HCT116 (cell line): ENCODE measurements at regions not wholly inside any gene's neighbourhood (a gene's known extent, or its start where the extent isn't known, plus 50 kb on each side); places are given as distances from the start of the nearest gene placed in this dataset.

Experiments
- ATAC-seq: fragments of 200-7000 bp; cut with Tn5 transposase; 2 replicates; pipeline ENCODE4 v1.9.1; 2020; ENCODE audit warnings: mild to moderate bottlenecking, moderate library complexity
- BruUV-seq: library from RNA; stranded (reverse); fragments of 400-500 nt; replicated peaks from 2 replicates; lab custom pipeline; 2021; lab: Mats Ljungman, UMichigan
- CTCF ChIA-PET: fragments of 300-600 bp; sonication (Branson Sonifier 250); formaldehyde crosslinking; loops from one replicate; lab custom pipeline; 2021; ENCODE audit warnings: antibody characterized with exemption; lab: Charles Lee
- POLR2A ChIA-PET: fragments of 300-600, 350-600 bp; sonication (Branson Sonifier 250); formaldehyde crosslinking; loops from one replicate; lab custom pipeline; 2021; ENCODE audit warnings: antibody characterized with exemption; lab: Charles Lee
- RAD21 ChIA-PET, 2 experiments: fragments of 300-600 bp; sonication (Branson Sonifier 250); formaldehyde crosslinking; loops; one replicate each; lab custom pipeline; 2023; ENCODE audit warnings: low total read pairs in 2 of 2; ENCODE audit not compliant: uncharacterized antibody in 2 of 2, unreplicated experiment in 2 of 2, low non-redundant PET in 1 of 2; lab: Charles Lee
- DNase-seq: peaks from one replicate; pipeline ENCODE4 v3.0.0-alpha.2; 2010; ENCODE audit warnings: low read depth, low spot score
- H2AFZ ChIP-seq: fragments of 200-600 bp; shearing (Covaris generic), sonication (generic); 2 replicates; pipeline ENCODE4 v1.6.1; 2017; ENCODE audit warnings: low read depth, mixed run types, mixed read lengths, antibody characterized with exemption, low read length; ENCODE audit not compliant: poor library complexity, severe bottlenecking
- H3K27ac ChIP-seq: 2 replicates; pipeline ENCODE4 v1.5.1; 2012; ENCODE audit warnings: low read depth, low read length
- H3K27me3 ChIP-seq: fragments of 200-600 bp; sonication (generic); 2 replicates; pipeline ENCODE4 v1.6.1; 2016; ENCODE audit warnings: mixed run types, low read length, mixed read lengths; ENCODE audit not compliant: insufficient read depth
- H3K36me3 ChIP-seq, 2 experiments: fragments of 200-500 bp in 1 of 2; fragments of 200-600 bp in 1 of 2; sonication (Bioruptor generic) in 1 of 2; sonication (generic) in 1 of 2; 2 replicates each; pipeline versions ENCODE4 v1.5.1 to v1.6.1; 2014 to 2016; ENCODE audit warnings: low read length in 2 of 2, inconsistent platforms in 1 of 2, mixed read lengths in 1 of 2, mixed run types in 1 of 2; ENCODE audit not compliant: insufficient read depth in 2 of 2, control insufficient read depth in 1 of 2
- H3K4me1 ChIP-seq, 2 experiments: fragments of 200-600 bp in 1 of 2; sonication (generic) in 1 of 2; 2 replicates each; pipeline versions ENCODE4 v1.5.1 to v1.6.1; 2012 to 2017; ENCODE audit warnings: low read length in 2 of 2, inconsistent platforms in 1 of 2, mild to moderate bottlenecking in 1 of 2, mixed read lengths in 1 of 2, mixed run types in 1 of 2, moderate library complexity in 1 of 2; ENCODE audit not compliant: insufficient read depth in 2 of 2, control insufficient read depth in 1 of 2
- H3K4me2 ChIP-seq: fragments of 200-600 bp; sonication (generic); 2 replicates; pipeline ENCODE4 v1.6.1; 2017; ENCODE audit warnings: mixed run types, low read length, mixed read lengths
- H3K4me3 ChIP-seq, 2 experiments: fragments of 200-600 bp in 1 of 2; sonication (generic) in 1 of 2; replicated peaks in 1 of 2; 2 replicates each; pipeline ENCODE4 v1.5.1; 2011 to 2016; ENCODE audit warnings: low read length in 2 of 2, control low read depth in 1 of 2, low read depth in 1 of 2, mild to moderate bottlenecking in 1 of 2, mixed read lengths in 1 of 2, mixed run types in 1 of 2
- H3K79me2 ChIP-seq: fragments of 200-600 bp; sonication (generic); 2 replicates; pipeline ENCODE4 v1.6.1; 2017; ENCODE audit warnings: mild to moderate bottlenecking, mixed run types, low read length, moderate library complexity, mixed read lengths; ENCODE audit not compliant: insufficient read depth
- H3K9ac ChIP-seq: fragments of 200-600 bp; sonication (generic); 2 replicates; pipeline ENCODE4 v1.6.1; 2016; ENCODE audit warnings: low read length, mixed read lengths
- H3K9me2 ChIP-seq: fragments of 200-600 bp; sonication (generic), shearing (Covaris generic); 2 replicates; pipeline ENCODE4 v1.6.1; 2017; ENCODE audit warnings: mixed run types, mild to moderate bottlenecking, moderate library complexity; ENCODE audit not compliant: insufficient read depth
- H3K9me3 ChIP-seq, 2 experiments: fragments of 200-500 bp in 1 of 2; fragments of 200-600 bp in 1 of 2; sonication (Bioruptor generic) in 1 of 2; sonication (generic) in 1 of 2; 2 replicates each; pipeline ENCODE4 v1.6.1; 2014 to 2017; ENCODE audit warnings: low read length in 2 of 2, mixed read lengths in 2 of 2, inconsistent platforms in 1 of 2, low read depth in 1 of 2, mild to moderate bottlenecking in 1 of 2, mixed run types in 1 of 2, moderate library complexity in 1 of 2; ENCODE audit not compliant: control insufficient read depth in 1 of 2, insufficient read depth in 1 of 2
- H4K20me1 ChIP-seq: fragments of 200-600 bp; sonication (generic), shearing (Covaris generic); 2 replicates; pipeline ENCODE4 v1.6.1; 2017; ENCODE audit warnings: mixed run types, mild to moderate bottlenecking, moderate library complexity; ENCODE audit not compliant: insufficient read depth
- ATF3 ChIP-seq: IDR thresholded peaks from 2 replicates; pipeline ENCODE4 v1.6.1; 2012
- CBX3 ChIP-seq: IDR thresholded peaks from 2 replicates; pipeline ENCODE4 v1.6.1; 2012; ENCODE audit warnings: low read depth
- CEBPB ChIP-seq: IDR thresholded peaks from 2 replicates; pipeline ENCODE4 v1.6.1; 2012; ENCODE audit warnings: low read depth
- CTCF ChIP-seq, 3 experiments: fragments of 200-600 bp in 1 of 3; sonication (generic) in 1 of 3; IDR thresholded peaks in 2 of 3; conservative IDR thresholded peaks in 1 of 3; 2 replicates each; pipeline ENCODE4 v1.5.1; 2012 to 2017; ENCODE audit warnings: low read depth in 2 of 3, low read length in 2 of 3, antibody characterized with exemption in 1 of 3, borderline replicate concordance in 1 of 3, control low read depth in 1 of 3, mild to moderate bottlenecking in 1 of 3, mixed read lengths in 1 of 3, mixed run types in 1 of 3, moderate library complexity in 1 of 3; ENCODE audit not compliant: insufficient read depth in 1 of 3
- EGR1 ChIP-seq: IDR thresholded peaks from 2 replicates; pipeline ENCODE4 v1.6.1; 2012; ENCODE audit warnings: low read depth
- ELF1 ChIP-seq: IDR thresholded peaks from 2 replicates; pipeline ENCODE4 v1.6.1; 2012; ENCODE audit warnings: low read depth, borderline replicate concordance
- EZH2 ChIP-seq: fragments of 200-600 bp; sonication (generic); IDR thresholded peaks from 2 replicates; pipeline ENCODE4 v1.6.1; 2017; ENCODE audit warnings: antibody characterized with exemption, mixed run types
- EZH2phosphoT487 ChIP-seq: fragments of 200-600 bp; IDR thresholded peaks from 2 replicates; pipeline ENCODE4 v1.6.1; 2018; ENCODE audit warnings: antibody characterized with exemption, borderline replicate concordance
- FOSL1 ChIP-seq: IDR thresholded peaks from 2 replicates; pipeline ENCODE4 v1.6.1; 2012; ENCODE audit warnings: low read depth
- JUND ChIP-seq: IDR thresholded peaks from 2 replicates; pipeline ENCODE4 v1.6.1; 2012
- MAX ChIP-seq: IDR thresholded peaks from 2 replicates; pipeline ENCODE4 v1.6.1; 2012
- POLR2A ChIP-seq: IDR thresholded peaks from 2 replicates; pipeline ENCODE4 v1.7.0; 2011; ENCODE audit warnings: borderline replicate concordance; ENCODE audit not compliant: insufficient read depth, insufficient read length; ENCODE audit errors: extremely low read depth
- POLR2AphosphoS5 ChIP-seq: IDR thresholded peaks from 2 replicates; pipeline ENCODE4 v1.6.1; 2011; ENCODE audit warnings: mild to moderate bottlenecking, low read depth, low read length, moderate library complexity
- RAD21 ChIP-seq: IDR thresholded peaks from 2 replicates; pipeline ENCODE4 v1.6.1; 2012; ENCODE audit warnings: low read depth, mild to moderate bottlenecking
- SIN3A ChIP-seq: IDR thresholded peaks from 2 replicates; pipeline ENCODE4 v1.6.1; 2012; ENCODE audit warnings: low read depth
- TCF7L2 ChIP-seq: IDR thresholded peaks from 2 replicates; pipeline ENCODE4 v1.7.0; 2011; ENCODE audit warnings: borderline replicate concordance, inconsistent platforms; ENCODE audit not compliant: insufficient read depth, insufficient read length; ENCODE audit errors: extremely low read depth
- YY1 ChIP-seq: IDR thresholded peaks from 2 replicates; pipeline ENCODE4 v1.6.1; 2011; ENCODE audit warnings: low read length, low read depth, moderate library complexity, mild to moderate bottlenecking; ENCODE audit not compliant: insufficient replicate concordance; ENCODE audit errors: extremely low read depth
- ZNF274 ChIP-seq: fragments of 200-500 bp; sonication (Bioruptor generic); IDR thresholded peaks from 2 replicates; pipeline ENCODE4 v1.6.1; 2014; ENCODE audit warnings: mild to moderate bottlenecking, low read depth, low read length, inconsistent platforms
- intact Hi-C: fragments of 100-400 bp; cut with micrococcal nuclease; formaldehyde crosslinking; loops from 2 replicates; pipeline ENCODE4 v1.10.0; 2022
- TF ChIP-seq, protein P1 (sequence below): IDR thresholded peaks from 2 replicates; pipeline ENCODE4 v1.6.1; 2012; ENCODE audit warnings: low read depth

- H2AFZ ChIP-seq = no peak overlapping the region
- H4K20me1 ChIP-seq = no peaks in the 10 kb centered on the region
- H3K9me2 ChIP-seq = no peaks in the 10 kb centered on the region
- H3K27ac ChIP-seq = no peak overlapping the region
- no peaks in the 10 kb centered on the region for H3K4me1 ChIP-seq
- no peaks in the 10 kb centered on the region for H3K36me3 ChIP-seq
- TF ChIP-seq ATF3 = no peak
- TF ChIP-seq RAD21 = no peak
- TF ChIP-seq POLR2AphosphoS5 = no peak
- no peak for TF ChIP-seq ELF1
- no peak for TF ChIP-seq CBX3
- no peak for TF ChIP-seq MAX
- no peak for TF ChIP-seq JUND
- TF ChIP-seq, protein P1, sequence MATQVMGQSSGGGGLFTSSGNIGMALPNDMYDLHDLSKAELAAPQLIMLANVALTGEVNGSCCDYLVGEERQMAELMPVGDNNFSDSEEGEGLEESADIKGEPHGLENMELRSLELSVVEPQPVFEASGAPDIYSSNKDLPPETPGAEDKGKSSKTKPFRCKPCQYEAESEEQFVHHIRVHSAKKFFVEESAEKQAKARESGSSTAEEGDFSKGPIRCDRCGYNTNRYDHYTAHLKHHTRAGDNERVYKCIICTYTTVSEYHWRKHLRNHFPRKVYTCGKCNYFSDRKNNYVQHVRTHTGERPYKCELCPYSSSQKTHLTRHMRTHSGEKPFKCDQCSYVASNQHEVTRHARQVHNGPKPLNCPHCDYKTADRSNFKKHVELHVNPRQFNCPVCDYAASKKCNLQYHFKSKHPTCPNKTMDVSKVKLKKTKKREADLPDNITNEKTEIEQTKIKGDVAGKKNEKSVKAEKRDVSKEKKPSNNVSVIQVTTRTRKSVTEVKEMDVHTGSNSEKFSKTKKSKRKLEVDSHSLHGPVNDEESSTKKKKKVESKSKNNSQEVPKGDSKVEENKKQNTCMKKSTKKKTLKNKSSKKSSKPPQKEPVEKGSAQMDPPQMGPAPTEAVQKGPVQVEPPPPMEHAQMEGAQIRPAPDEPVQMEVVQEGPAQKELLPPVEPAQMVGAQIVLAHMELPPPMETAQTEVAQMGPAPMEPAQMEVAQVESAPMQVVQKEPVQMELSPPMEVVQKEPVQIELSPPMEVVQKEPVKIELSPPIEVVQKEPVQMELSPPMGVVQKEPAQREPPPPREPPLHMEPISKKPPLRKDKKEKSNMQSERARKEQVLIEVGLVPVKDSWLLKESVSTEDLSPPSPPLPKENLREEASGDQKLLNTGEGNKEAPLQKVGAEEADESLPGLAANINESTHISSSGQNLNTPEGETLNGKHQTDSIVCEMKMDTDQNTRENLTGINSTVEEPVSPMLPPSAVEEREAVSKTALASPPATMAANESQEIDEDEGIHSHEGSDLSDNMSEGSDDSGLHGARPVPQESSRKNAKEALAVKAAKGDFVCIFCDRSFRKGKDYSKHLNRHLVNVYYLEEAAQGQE = no peak
- no peak for TF ChIP-seq CTCF (IDR thresholded peaks at IDR 0.05 in 2 of 3, conservative IDR thresholded peaks at IDR 0.05 in 1 of 3; ENCODE audit: borderline replicate concordance in 1 of 3, insufficient read depth in 1 of 3, low read depth in 2 of 3, low read length in 2 of 3)
- no peak for TF ChIP-seq EGR1
- no peak for TF ChIP-seq EZH2
- no peak for TF ChIP-seq FOSL1
- no peak for TF ChIP-seq TCF7L2
- no peak for TF ChIP-seq ZNF274
- TF ChIP-seq SIN3A = no peak
- TF ChIP-seq CEBPB = no peak
- no peak for TF ChIP-seq YY1
- no peak for TF ChIP-seq EZH2phosphoT487
- TF ChIP-seq POLR2A = no peak
- H3K27me3 ChIP-seq = no peaks in the 10 kb centered on the region
- H3K79me2 ChIP-seq = no peaks in the 10 kb centered on the region
- no peak overlapping the region for H3K4me2 ChIP-seq
- no peak for ATAC-seq
- ChIA-PET CTCF (no interaction called here), POLR2A (no interaction called here), RAD21 (no interaction called here)
- BruUV-seq = no TSS peak
- no peak overlapping the region for H3K9ac ChIP-seq
- no peak overlapping the region for H3K4me3 ChIP-seq
- no peak for DNase-seq
- intact Hi-C loops = no loop called here
- no peaks in the 10 kb centered on the region for H3K9me3 ChIP-seq
Measured at GRCh38 chr18:54515149-54515548, 75.9 kb upstream of the DYNAP start.
